HG03039 (cell line): ENCODE measurements at regions not wholly inside any gene's neighbourhood (a gene's known extent, or its start where the extent isn't known, plus 50 kb on each side); places are given as distances from the start of the nearest gene placed in this dataset.

Experiments used
- ATAC-seq: cut with Tn5 transposase; IDR thresholded peaks from one replicate; pipeline ENCODE4 v1.9.1; 2021; ENCODE audit warnings: mild to moderate bottlenecking, moderate library complexity; ENCODE audit not compliant: unreplicated experiment

DNA sequence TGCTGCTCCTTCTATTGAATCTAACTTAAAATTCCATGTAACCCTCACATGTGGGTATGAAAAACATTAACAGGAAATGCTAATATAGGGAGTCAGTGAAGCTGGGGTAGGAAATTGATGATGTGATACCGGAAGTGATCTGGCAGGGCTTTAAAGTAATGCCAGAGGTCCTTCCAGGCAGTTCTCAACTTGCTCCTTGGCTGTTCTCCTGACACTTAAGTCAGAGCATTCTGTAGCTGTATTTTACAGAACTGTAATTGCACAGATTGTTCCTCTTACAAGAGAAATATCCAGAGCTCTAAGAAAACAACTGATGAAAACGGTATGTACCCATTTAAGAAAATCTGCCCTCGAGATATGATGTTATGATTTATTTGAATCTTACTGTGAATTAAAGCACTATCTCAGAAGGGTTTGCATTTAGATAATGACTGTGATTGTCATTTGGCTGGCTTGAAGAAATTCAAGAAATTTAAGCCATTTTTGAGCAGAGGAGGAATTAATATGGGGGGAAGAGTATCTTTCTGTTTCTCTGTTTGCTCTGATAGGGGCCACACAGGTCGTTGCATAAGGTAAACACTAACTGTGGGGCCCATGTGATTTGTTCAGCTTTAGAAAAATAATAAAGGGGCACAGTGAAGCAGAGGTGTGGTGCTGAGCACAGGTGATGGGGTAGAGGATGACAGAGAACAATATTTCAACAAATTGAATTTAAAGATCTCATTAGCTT lies 88.4 kb downstream of the BBS10 start:
- ATAC-seq = no peak

- no peak for ATAC-seq
Observed at GRCh38 chr12:76259106-76259505, 89.1 kb downstream of the BBS10 start.

GRCh38 chr12:76256904-76257303 lies 91.3 kb downstream of the BBS10 start:
- no peak for ATAC-seq

- no peak for ATAC-seq
Observed at GRCh38 chr12:76256321-76256720, 91.9 kb downstream of the BBS10 start.

DNA sequence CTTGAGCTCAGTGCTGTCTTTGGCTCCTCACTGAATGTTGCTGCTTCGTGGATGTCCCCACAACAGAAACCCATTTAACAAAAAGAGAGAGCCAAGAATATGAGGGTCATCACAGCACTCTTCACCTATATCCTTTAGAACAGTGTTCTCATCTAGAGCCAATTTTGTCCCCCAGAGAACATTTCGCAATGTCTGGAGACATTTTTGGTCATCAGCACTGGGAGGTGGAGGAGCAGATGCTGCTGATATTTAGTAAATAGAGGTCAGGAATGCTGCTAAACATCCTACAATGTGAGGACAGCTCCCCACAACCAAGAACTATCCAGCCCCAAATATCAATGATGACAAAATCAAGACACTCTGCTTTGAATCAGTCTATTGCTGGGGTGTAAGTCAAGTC lies 92.5 kb downstream of the BBS10 start:
- no peak for ATAC-seq

DNA sequence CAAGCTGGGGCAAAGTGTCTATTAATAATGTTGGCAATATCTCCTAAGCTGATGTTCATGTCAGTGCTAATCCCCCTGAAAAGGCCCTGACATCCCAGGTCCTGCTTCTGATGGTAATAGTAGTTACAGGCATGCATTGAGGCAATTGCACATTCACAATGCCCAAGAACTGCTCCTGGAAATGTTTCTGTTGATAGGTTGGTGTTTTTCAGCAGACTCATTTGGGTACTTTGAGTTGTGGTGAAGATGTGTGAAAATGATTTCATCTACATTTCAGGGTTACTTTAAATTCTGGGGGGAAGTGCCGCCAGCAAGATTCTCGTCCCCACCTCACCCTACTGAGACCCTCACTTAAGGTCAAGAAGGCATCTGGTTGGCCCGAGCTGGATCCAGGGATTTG lies 92.9 kb downstream of the BBS10 start:
- ATAC-seq = no peak

- no peak for ATAC-seq
Observed at GRCh38 chr12:76252031-76252430, 96.2 kb downstream of the BBS10 start.

- ATAC-seq = no peak
Observed at GRCh38 chr12:76250256-76250655, 98.0 kb downstream of the BBS10 start.

- no peak for ATAC-seq
Observed at GRCh38 chr12:76249501-76249900, 98.7 kb downstream of the BBS10 start.

DNA sequence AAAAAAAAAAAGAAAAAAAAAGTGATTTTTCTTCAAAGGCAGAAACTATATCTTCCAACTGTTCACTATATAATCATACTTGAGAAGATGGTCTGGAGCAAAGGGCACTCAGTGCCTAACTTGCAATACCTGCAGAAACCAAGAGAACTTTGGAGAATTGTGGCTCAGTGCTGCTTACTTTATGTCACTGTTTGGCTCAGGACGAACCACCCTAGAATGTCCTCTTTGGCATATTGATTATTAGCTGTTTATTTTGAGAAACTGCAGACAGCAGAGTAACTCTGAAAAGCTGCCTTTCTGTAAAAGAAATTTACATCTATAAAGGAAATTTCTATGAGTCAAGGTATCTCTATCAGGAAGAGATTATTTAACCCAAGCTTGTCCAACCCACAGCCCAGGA lies 100.2 kb downstream of the BBS10 start:
- ATAC-seq = no peak

GRCh38 chr12:76247026-76247646 lies 101.1 kb downstream of the BBS10 start:
- ATAC-seq = no peak

- ATAC-seq = no peak
Observed at GRCh38 chr12:76246611-76247010, 101.6 kb downstream of the BBS10 start.

DNA sequence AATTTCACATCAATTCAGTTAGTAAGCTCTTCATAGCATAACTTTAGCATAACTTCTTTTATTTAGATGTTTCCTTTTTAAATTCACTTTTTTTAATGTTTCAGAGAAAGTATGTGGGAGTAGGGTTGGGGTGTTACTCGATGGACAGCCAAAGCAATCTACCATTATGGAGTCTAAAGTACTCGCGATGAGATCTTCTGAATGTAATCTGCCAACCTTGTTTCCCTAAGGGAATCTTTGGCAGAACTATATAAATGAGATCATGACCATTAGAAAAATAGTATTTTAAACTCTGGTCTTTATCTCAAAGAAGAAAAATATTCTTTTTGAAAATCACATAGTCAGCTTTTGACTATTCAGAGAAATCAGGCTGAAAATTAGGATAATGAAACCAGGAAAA lies 103.9 kb downstream of the BBS10 start:
- ATAC-seq = no peak

DNA sequence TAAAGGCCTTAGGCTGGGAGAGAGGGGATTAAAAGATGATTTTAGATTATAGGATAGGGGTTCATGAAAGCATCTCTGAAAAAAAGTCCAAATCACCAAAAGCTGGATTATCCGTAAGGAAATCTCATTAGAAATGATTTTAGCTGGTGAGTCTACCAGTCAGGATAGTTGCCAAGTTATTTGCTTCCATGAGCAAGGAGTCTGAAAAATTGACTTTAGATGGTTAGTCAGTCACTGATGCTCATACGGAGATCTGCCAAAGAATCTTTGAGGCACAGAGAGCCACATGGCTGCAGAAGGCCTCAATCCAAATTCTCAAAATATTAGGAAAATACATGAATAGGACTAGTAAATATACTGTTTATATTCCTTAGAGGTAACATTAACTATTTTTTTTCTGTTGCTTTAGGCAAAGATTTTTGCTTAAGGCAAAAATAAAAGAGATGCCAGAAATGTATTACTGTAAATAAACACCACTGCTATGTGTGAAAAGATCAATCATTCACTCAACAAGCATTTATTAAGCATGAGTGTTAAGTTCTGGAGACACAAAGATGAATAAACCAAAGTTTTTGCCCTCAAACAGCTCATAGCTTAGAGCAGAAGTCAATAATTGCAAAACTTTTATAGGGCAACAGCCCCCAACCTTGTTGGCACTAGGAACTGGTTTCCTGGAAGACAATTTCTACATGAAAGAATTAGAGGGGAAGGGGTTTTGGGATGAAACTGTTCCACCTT lies 105.2 kb downstream of the BBS10 start:
- no peak for ATAC-seq

DNA sequence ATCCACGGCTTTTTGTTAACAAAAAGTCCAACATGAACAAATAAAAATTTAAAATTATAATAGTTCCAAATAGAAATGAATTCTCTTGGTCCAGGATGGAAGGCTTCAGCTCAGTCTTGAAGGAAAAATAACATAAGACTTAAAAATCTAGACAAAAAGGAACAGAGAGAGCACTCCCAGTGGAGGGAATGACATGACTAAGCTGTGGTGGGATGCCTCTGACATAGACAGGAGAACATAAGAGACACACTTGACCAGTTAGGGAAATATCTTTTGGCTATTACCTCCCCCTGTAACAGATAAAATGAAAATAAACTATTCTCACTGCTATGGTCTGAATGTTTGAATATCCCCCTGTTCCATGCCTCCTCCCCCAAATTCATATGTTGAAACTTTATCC lies 106.8 kb downstream of the BBS10 start:
- no peak for ATAC-seq

DNA sequence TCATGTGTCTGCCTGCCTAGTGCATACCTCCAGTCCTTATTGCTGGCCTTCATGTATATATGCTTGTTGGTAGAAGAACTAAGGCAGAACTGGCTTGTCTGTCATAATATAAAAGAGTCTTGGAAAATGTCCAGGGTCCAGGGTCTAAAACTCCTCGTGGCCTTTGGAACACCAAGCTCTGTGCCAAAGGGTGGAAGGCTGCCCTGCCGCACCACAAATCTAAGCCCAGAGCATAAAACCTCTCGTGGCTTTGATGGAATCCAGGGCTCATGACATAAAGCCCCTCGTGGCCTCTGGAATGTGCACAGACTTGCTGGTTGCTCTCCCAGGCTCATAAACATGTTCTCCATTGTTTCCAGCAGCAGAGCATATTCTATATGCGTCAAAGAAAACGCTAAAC lies 107.9 kb downstream of the BBS10 start:
- ATAC-seq = no peak

DNA sequence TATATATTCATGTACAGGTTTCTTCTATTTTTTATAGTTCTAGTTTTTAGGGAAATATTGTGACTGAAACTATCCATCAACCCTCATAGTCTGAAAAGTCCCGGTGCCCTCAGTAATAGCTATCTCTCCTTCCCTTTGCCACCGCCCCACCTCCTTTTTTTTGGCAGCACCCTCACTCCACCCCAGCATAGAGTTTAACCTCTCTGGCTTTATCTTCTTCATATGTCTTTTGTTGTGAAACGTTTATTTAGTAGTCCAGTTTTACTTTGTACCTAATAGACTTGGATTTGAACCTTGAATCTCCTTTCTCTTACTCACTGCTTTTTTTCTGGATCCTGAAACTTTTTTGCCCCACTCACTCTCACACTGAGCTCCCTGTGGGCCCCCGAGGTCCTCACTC lies 109.5 kb downstream of the BBS10 start:
- no peak for ATAC-seq

DNA sequence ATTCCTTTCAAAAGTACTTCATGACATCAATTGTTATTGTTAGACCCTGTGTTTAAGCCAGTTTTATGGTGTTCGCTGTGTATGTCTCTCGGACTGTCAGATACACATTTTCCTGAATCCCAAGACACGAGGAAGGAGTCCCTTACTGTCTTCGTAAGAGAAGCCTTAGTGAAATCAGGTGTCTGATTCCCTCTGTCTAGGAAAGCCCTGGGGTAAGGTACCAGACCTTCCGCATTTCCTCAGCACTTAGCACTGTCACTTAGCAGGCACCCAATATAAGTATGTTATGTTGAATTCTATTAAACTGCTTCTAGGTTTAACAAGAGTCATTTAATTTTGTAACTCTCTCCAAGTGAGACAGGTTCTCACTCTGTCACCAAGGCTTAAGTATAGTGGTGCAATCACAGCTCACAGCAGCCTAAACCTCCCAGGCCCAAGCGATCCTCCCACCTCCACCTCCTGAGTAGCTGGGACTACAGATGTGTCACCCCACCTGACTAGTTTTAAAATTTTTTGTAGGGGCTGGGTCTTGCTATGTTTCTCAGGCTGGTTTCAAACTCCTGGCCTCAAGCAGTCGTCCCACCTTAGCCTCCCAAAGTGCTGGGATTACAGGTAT lies 111.0 kb downstream of the BBS10 start:
- no peak for ATAC-seq

- no peak for ATAC-seq
Observed at GRCh38 chr12:76236640-76237039, 111.6 kb downstream of the BBS10 start.

- no peak for ATAC-seq
Observed at GRCh38 chr12:76234741-76235140, 113.5 kb downstream of the BBS10 start.

DNA sequence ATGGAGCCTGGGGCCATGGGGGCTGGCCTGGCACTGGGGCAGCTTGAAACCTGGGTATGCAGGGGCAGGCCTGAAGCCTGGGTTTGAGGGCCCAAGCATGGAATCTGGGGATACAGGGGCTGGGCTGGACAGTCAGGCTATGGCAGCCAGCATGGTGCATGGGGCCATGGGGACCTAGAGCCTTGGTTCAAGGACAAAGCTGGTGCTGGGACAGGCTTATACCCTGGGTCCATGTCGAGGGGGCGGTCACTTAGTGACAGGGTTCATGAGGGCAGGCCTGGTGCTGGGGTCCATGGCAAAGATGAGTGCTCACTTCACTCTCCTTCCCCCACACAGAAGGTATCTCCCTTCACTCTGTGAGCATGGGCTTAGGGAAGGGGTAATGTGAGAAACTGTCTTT lies 116.2 kb downstream of the BBS10 start:
- no peak for ATAC-seq

GRCh38 chr12:76226956-76227355 lies 121.3 kb downstream of the BBS10 start:
- ATAC-seq = no peak
